PC-3 (cell line): ENCODE measurements at regions not wholly inside any gene's neighbourhood (a gene's known extent, or its start where the extent isn't known, plus 50 kb on each side); places are given as distances from the start of the nearest gene placed in this dataset.

Experiments
- ATAC-seq: fragments of 200-7000 bp; cut with Tn5 transposase; 2 replicates; pipeline ENCODE4 v1.9.1; 2020; ENCODE audit warnings: mild to moderate bottlenecking, moderate library complexity
- BruUV-seq: library from RNA; stranded (reverse); fragments of 400-500 nt; replicated peaks from 2 replicates; lab custom pipeline; 2021; lab: Mats Ljungman, UMichigan
- CTCF ChIA-PET: fragments of 300-600 bp; sonication (Branson Sonifier 250); formaldehyde crosslinking; loops from one replicate; lab custom pipeline; 2022; ENCODE audit warnings: antibody characterized with exemption; lab: Charles Lee
- POLR2A ChIA-PET: fragments of 300-600 bp; sonication (Branson Sonifier 250); formaldehyde crosslinking; loops from one replicate; lab custom pipeline; 2022; ENCODE audit warnings: antibody characterized with exemption; ENCODE audit not compliant: unreplicated experiment; lab: Charles Lee
- DNase-seq: peaks from one replicate; pipeline ENCODE4 v3.0.0-alpha.2; 2015
- H2AFZ ChIP-seq: fragments of 300-600 bp; sonication (generic); 2 replicates; pipeline ENCODE4 v1.6.0; 2016; ENCODE audit warnings: antibody characterized with exemption, low read length
- H3F3A ChIP-seq: fragments of 300-600 bp; sonication (generic); one replicate; pipeline ENCODE4 v1.6.0; 2017; ENCODE audit warnings: antibody characterized with exemption, low read length, control low read depth, mild to moderate bottlenecking; ENCODE audit not compliant: unreplicated experiment
- H3K27ac ChIP-seq: fragments of 300-600 bp; sonication (generic); 2 replicates; pipeline ENCODE4 v1.5.1; 2016; ENCODE audit warnings: mild to moderate bottlenecking, low read length
- H3K27me3 ChIP-seq: fragments of 300-600 bp; sonication (generic); 2 replicates; pipeline ENCODE4 v1.6.1; 2016; ENCODE audit warnings: low read length, mixed read lengths
- H3K36me3 ChIP-seq: fragments of 300-600 bp; sonication (generic); 2 replicates; pipeline ENCODE4 v1.6.1; 2016; ENCODE audit warnings: low read depth, mixed run types, low read length, mixed read lengths
- H3K4me1 ChIP-seq: fragments of 300-600 bp; sonication (generic); 2 replicates; pipeline ENCODE4 v1.5.1; 2016; ENCODE audit warnings: low read length; ENCODE audit not compliant: insufficient read depth
- H3K4me2 ChIP-seq: fragments of 300-600 bp; sonication (generic); 2 replicates; pipeline ENCODE4 v1.6.0; 2016; ENCODE audit warnings: low read length
- H3K4me3 ChIP-seq: fragments of 300-600 bp; sonication (generic); 2 replicates; pipeline ENCODE4 v1.5.1; 2016; ENCODE audit warnings: mild to moderate bottlenecking, low read length, mixed read lengths
- H3K79me2 ChIP-seq: fragments of 300-600 bp; sonication (generic); 2 replicates; pipeline ENCODE4 v1.6.1; 2017; ENCODE audit warnings: low read length, mixed read lengths
- H3K9ac ChIP-seq: fragments of 300-600 bp; sonication (generic); 2 replicates; pipeline ENCODE4 v1.6.0; 2016; ENCODE audit warnings: mild to moderate bottlenecking, low read length
- H3K9me2 ChIP-seq: fragments of 300-600 bp; sonication (generic); replicated peaks from 2 replicates; pipeline ENCODE4 v1.6.1; 2016; ENCODE audit warnings: mixed run types, low read length, mixed read lengths
- H3K9me3 ChIP-seq: fragments of 300-600 bp; sonication (generic); 2 replicates; pipeline ENCODE4 v1.6.1; 2016; ENCODE audit warnings: low read length, mixed read lengths
- H4K20me1 ChIP-seq: fragments of 300-600 bp; sonication (generic); 2 replicates; pipeline ENCODE4 v1.6.1; 2016; ENCODE audit warnings: low read length, mixed read lengths
- EZH2 ChIP-seq: fragments of 300-600 bp; sonication (generic); IDR thresholded peaks from one replicate; pipeline ENCODE4 v1.6.1; 2017; ENCODE audit warnings: antibody characterized with exemption, mild to moderate bottlenecking, low read length; ENCODE audit not compliant: unreplicated experiment
- EZH2phosphoT487 ChIP-seq: fragments of 300-600 bp; sonication (generic); IDR thresholded peaks from 2 replicates; pipeline ENCODE4 v1.6.1; 2018; ENCODE audit warnings: mild to moderate bottlenecking, antibody characterized with exemption, low read length, borderline replicate concordance
- intact Hi-C: fragments of 100-400 bp; cut with micrococcal nuclease; formaldehyde crosslinking; loops from 2 replicates; pipeline ENCODE4 v1.9.0; 2023
- TF ChIP-seq, protein P1 (sequence below): fragments of 300-600 bp; sonication (generic); conservative IDR thresholded peaks from 2 replicates; pipeline ENCODE4 v1.5.1; 2017; ENCODE audit warnings: antibody characterized with exemption, low read depth, mild to moderate bottlenecking, low read length

DNA sequence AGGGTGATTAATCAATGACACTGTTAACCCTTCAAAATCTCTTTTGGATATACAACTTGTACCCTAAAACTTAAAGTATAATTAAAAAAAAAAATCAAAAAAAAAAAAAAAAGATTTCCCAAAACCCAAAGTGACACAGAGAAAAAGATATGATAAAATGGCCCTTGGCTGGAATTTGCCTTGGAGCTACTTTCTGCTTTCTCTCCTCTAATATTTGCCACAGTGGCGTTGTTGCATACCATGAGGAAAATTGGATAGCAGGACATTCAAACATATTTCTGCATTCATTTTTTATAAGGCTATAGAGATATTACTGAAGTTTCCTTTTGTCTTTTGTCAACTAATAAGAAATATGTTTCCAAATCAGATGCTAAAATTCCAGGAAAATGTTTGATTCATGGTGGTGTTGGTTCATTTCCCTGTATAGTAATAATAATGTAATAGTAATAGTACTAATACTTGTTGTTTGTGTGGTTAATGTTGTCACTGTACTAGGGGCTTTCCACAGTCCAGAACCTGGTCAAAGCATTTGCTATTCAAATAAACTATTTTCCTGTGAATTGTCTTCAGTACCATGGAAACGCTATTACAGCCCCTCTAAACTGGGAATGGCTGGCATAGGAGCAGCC is 441.3 kb upstream of the THBS1 start:
- Histone ChIP-seq H2AFZ (no peak overlapping the region), H3K4me3 (no peak overlapping the region), H3K4me1 (peaks cover 25% of the 10 kb centered on the region), H3K79me2 (no peaks in the 10 kb centered on the region), H3F3A (no peaks in the 10 kb centered on the region), H3K27me3 (no peaks in the 10 kb centered on the region), H3K9ac (no peak overlapping the region), H3K9me2 (no peaks in the 10 kb centered on the region), H3K27ac (peak overlapping the region; percentile 8; the same call in 1 of the 2 replicates), H3K4me2 (peak overlapping the region; percentile 14; the same call in 1 of the 2 replicates), H3K36me3 (no peaks in the 10 kb centered on the region), H3K9me3 (no peaks in the 10 kb centered on the region), H4K20me1 (no peaks in the 10 kb centered on the region)
- BruUV-seq, result no TSS peak
- ChIA-PET CTCF (no interaction called here), POLR2A (interaction anchor here (0.7 kb wide), 1 partner anchor 62 kb away, joined by 5 read pairs; no protein-coding TSS in a partner anchor)
- ATAC-seq (no peak), DNase-seq (no peak)
- TF ChIP-seq, protein P1, sequence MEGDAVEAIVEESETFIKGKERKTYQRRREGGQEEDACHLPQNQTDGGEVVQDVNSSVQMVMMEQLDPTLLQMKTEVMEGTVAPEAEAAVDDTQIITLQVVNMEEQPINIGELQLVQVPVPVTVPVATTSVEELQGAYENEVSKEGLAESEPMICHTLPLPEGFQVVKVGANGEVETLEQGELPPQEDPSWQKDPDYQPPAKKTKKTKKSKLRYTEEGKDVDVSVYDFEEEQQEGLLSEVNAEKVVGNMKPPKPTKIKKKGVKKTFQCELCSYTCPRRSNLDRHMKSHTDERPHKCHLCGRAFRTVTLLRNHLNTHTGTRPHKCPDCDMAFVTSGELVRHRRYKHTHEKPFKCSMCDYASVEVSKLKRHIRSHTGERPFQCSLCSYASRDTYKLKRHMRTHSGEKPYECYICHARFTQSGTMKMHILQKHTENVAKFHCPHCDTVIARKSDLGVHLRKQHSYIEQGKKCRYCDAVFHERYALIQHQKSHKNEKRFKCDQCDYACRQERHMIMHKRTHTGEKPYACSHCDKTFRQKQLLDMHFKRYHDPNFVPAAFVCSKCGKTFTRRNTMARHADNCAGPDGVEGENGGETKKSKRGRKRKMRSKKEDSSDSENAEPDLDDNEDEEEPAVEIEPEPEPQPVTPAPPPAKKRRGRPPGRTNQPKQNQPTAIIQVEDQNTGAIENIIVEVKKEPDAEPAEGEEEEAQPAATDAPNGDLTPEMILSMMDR, result no peak
- TF ChIP-seq EZH2phosphoT487 (no peak), EZH2 (no peak)
- intact Hi-C loops, result no loop called here

DNA sequence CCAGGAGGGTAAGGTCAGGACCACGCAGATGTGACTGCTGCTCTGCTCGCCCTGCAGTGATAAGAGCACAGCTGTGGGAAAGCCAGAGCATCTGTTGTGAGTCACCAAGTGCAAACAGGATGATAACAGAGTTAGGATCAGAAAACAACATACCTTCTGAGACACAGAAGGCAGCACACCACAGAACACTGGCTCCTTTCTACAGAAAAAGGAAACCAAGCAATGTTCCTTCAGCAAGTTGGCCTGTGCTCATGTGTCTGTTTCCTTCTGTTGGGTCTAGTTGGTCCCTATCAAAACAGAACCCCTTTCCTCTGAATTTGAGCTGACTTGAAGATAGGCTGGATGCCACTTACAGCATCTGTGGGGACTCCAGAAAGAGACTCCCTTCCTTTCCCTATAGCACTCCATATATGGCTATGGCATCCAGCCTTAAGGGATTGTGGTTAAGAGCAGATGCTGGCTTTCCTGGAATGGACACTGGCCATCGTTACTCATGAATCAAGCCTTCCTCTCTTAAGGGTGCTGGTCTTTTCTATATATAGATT is 440.7 kb upstream of the THBS1 start:
- Histone ChIP-seq H3K9ac (no peak overlapping the region), H3K4me3 (no peak overlapping the region), H3K4me2 (peak overlapping the region; percentile 14; the same call in 1 of the 2 replicates), H3K79me2 (no peaks in the 10 kb centered on the region), H3K4me1 (peaks cover 22% of the 10 kb centered on the region), H3K27ac (peak overlapping the region; percentile 8; the same call in 1 of the 2 replicates), H2AFZ (no peak overlapping the region), H3K9me2 (no peaks in the 10 kb centered on the region), H3F3A (no peaks in the 10 kb centered on the region), H3K9me3 (no peaks in the 10 kb centered on the region), H4K20me1 (no peaks in the 10 kb centered on the region), H3K36me3 (no peaks in the 10 kb centered on the region), H3K27me3 (no peaks in the 10 kb centered on the region)
- DNase-seq, result peak; percentile 72
- TF ChIP-seq, protein P1, result no peak
- intact Hi-C loops, result no loop called here
- ChIA-PET POLR2A (no interaction called here), CTCF (no interaction called here)
- ATAC-seq, result peak; percentile 93
- BruUV-seq, result no TSS peak

DNA sequence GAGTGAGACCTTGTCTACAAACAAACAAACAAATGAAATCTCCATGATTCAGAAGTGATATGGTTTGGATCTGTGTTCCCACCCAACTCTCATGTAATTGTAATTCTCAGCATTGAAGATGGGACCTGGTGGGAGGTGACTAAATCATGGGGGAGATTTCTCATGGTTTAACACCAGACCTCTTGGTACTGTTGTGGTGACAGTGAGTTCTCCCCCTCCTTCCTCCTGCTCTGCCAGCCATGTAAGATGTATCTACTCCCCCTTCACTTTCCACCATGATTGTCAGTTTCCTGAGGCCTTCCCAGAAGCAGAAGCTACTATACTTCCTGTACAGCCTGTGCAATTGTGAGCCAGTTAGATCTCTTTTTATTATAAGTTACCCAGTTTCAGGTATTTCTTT is 438.4 kb upstream of the THBS1 start:
- ATAC-seq, result no peak
- H3K4me2 ChIP-seq, result no peak overlapping the region
- no peaks in the 10 kb centered on the region for H3K79me2 ChIP-seq
- H3K9ac ChIP-seq, result no peak overlapping the region
- TF ChIP-seq, protein P1, result no peak
- TF ChIP-seq EZH2phosphoT487, result no peak
- TF ChIP-seq EZH2, result no peak
- intact Hi-C loops, result no loop called here
- no peaks in the 10 kb centered on the region for H4K20me1 ChIP-seq
- BruUV-seq, result no TSS peak
- H3K27me3 ChIP-seq, result no peaks in the 10 kb centered on the region
- peaks cover 42% of the 10 kb centered on the region for H3K4me1 ChIP-seq
- DNase-seq, result no peak
- no peak overlapping the region for H3K27ac ChIP-seq
- H3K9me3 ChIP-seq, result no peaks in the 10 kb centered on the region
- no peaks in the 10 kb centered on the region for H3K36me3 ChIP-seq
- CTCF ChIA-PET, result no interaction called here
- no peak overlapping the region for H3K4me3 ChIP-seq
- no peaks in the 10 kb centered on the region for H3K9me2 ChIP-seq
- H2AFZ ChIP-seq, result no peak overlapping the region
- no peaks in the 10 kb centered on the region for H3F3A ChIP-seq
- POLR2A ChIA-PET, result no interaction called here
